DND-41 (cell line): ENCODE measurements at regions not wholly inside any gene's neighbourhood (a gene's known extent, or its start where the extent isn't known, plus 50 kb on each side); places are given as distances from the start of the nearest gene placed in this dataset.

Experiments
- ATAC-seq: fragments of 200-7000 bp; cut with Tn5 transposase; 3 replicates; pipeline ENCODE4 v1.9.1; 2021; ENCODE audit warnings: low read depth; ENCODE audit not compliant: insufficient read depth
- DNase-seq: peaks from one replicate; pipeline ENCODE4 v3.0.0-alpha.2; 2020
- H2AFZ ChIP-seq: 2 replicates; pipeline ENCODE4 v1.6.0; 2012; ENCODE audit warnings: low read depth, low read length
- H3K27ac ChIP-seq: 2 replicates; pipeline ENCODE4 v1.5.1; 2012; ENCODE audit warnings: low read length, inconsistent platforms
- H3K27me3 ChIP-seq: fragments of 200-600 bp; sonication (generic); 2 replicates; pipeline ENCODE4 v1.6.0; 2012; ENCODE audit warnings: low read length, mild to moderate bottlenecking, inconsistent platforms; ENCODE audit not compliant: insufficient read depth, poor library complexity
- H3K36me3 ChIP-seq: 2 replicates; pipeline ENCODE4 v1.5.1; 2012; ENCODE audit warnings: low read length, inconsistent platforms; ENCODE audit not compliant: insufficient read depth
- H3K4me1 ChIP-seq: 2 replicates; pipeline ENCODE4 v1.5.1; 2012; ENCODE audit warnings: mild to moderate bottlenecking, low read length; ENCODE audit not compliant: insufficient read depth
- H3K4me2 ChIP-seq: 2 replicates; pipeline ENCODE4 v1.6.0; 2012; ENCODE audit warnings: mild to moderate bottlenecking, moderate library complexity, low read length, inconsistent platforms; ENCODE audit not compliant: insufficient read depth
- H3K4me3 ChIP-seq, 2 experiments: fragments of 200-600 bp in 1 of 2; shearing (Covaris generic) in 1 of 2; 2 replicates each; pipeline ENCODE4 v1.5.1; 2012 to 2016; ENCODE audit warnings: inconsistent platforms in 2 of 2, low read length in 2 of 2, mild to moderate bottlenecking in 2 of 2, low read depth in 1 of 2, moderate library complexity in 1 of 2
- H3K79me2 ChIP-seq: 2 replicates; pipeline ENCODE4 v1.6.0; 2012; ENCODE audit warnings: low read length, inconsistent platforms; ENCODE audit not compliant: insufficient read depth
- H3K9ac ChIP-seq: 2 replicates; pipeline ENCODE4 v1.6.0; 2012; ENCODE audit warnings: low read depth, mild to moderate bottlenecking, inconsistent platforms, low read length, moderate library complexity
- H3K9me3 ChIP-seq: 2 replicates; pipeline ENCODE4 v1.5.1; 2012; ENCODE audit warnings: low read length, moderate library complexity, mild to moderate bottlenecking, inconsistent platforms; ENCODE audit not compliant: insufficient read depth, severe bottlenecking
- H4K20me1 ChIP-seq: 2 replicates; pipeline ENCODE4 v1.6.0; 2012; ENCODE audit warnings: low read length; ENCODE audit not compliant: insufficient read depth
- EZH2 ChIP-seq: IDR thresholded peaks from 3 replicates; pipeline ENCODE4 v1.6.1; 2012; ENCODE audit warnings: borderline replicate concordance, low read depth, mild to moderate bottlenecking, moderate library complexity, low read length, inconsistent platforms; ENCODE audit not compliant: severe bottlenecking
- TF ChIP-seq, protein P1 (sequence below): IDR thresholded peaks from 2 replicates; pipeline ENCODE4 v1.5.1; 2012; ENCODE audit warnings: borderline replicate concordance, low read length, moderate library complexity, mild to moderate bottlenecking; ENCODE audit not compliant: poor library complexity, severe bottlenecking; ENCODE audit errors: extremely low read depth

- Histone ChIP-seq H3K4me1 (no peaks in the 10 kb centered on the region), H4K20me1 (no peaks in the 10 kb centered on the region), H3K4me2 (no peak overlapping the region), H3K36me3 (no peaks in the 10 kb centered on the region), H3K27me3 (no peaks in the 10 kb centered on the region), H2AFZ (no peak overlapping the region), H3K4me3 (no peak overlapping the region), H3K27ac (no peak overlapping the region), H3K9ac (no peak overlapping the region), H3K9me3 (no peaks in the 10 kb centered on the region), H3K79me2 (no peaks in the 10 kb centered on the region)
- ATAC-seq (no peak), DNase-seq (no peak)
- TF ChIP-seq, protein P1, sequence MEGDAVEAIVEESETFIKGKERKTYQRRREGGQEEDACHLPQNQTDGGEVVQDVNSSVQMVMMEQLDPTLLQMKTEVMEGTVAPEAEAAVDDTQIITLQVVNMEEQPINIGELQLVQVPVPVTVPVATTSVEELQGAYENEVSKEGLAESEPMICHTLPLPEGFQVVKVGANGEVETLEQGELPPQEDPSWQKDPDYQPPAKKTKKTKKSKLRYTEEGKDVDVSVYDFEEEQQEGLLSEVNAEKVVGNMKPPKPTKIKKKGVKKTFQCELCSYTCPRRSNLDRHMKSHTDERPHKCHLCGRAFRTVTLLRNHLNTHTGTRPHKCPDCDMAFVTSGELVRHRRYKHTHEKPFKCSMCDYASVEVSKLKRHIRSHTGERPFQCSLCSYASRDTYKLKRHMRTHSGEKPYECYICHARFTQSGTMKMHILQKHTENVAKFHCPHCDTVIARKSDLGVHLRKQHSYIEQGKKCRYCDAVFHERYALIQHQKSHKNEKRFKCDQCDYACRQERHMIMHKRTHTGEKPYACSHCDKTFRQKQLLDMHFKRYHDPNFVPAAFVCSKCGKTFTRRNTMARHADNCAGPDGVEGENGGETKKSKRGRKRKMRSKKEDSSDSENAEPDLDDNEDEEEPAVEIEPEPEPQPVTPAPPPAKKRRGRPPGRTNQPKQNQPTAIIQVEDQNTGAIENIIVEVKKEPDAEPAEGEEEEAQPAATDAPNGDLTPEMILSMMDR = no peak
Measured at GRCh38 chr10:89978081-89978480, 276.7 kb downstream of the KIF20B start.

DNA sequence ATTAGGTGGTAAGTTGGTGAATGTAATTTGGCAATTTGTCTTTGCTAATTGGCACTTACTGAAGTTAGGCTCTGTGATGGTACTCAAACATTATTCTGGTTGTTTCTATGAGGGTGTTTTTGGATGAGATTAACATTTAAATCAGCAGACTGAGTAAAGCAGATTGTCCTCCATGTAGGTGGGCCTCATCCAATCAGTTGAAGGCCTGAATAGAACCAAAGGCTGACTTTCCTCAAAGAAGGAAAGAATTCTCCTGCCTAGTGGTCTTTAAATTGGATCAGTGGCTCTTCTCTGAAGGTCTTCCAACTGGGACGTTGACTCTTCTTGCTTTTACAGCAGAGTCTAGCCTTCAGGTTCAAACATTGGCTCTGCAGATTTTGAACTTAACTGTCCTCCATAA lies 278.3 kb downstream of the KIF20B start:
- ATAC-seq (no peak), DNase-seq (no peak)
- H3K79me2 ChIP-seq = no peaks in the 10 kb centered on the region
- H3K4me2 ChIP-seq = no peak overlapping the region
- H4K20me1 ChIP-seq = no peaks in the 10 kb centered on the region
- no peak overlapping the region for H3K27ac ChIP-seq
- no peaks in the 10 kb centered on the region for H3K36me3 ChIP-seq
- H2AFZ ChIP-seq = no peak overlapping the region
- no peak overlapping the region for H3K4me3 ChIP-seq
- H3K9me3 ChIP-seq = no peaks in the 10 kb centered on the region
- no peaks in the 10 kb centered on the region for H3K4me1 ChIP-seq
- no peaks in the 10 kb centered on the region for H3K27me3 ChIP-seq
- no peak for TF ChIP-seq EZH2
- TF ChIP-seq, protein P1 = no peak
- no peak overlapping the region for H3K9ac ChIP-seq

DNA sequence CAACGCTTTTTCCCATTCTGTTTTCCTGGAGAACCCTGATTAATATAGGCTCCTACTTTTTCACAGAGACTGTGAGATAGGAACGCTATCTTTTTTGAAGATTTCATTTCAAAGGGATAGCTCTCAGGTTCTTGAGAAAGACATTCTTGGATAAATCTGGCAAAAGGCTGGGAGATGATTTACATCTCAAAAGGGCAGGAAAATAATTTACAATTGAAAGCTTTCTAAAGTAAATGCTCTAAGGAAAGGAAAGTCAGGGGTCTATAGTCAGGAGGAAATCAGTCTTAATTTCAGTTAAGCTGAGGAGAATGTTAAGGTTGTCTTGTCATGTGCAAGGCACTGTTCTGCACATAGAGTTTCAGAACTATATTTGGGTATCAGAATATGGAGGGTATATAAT lies 278.8 kb downstream of the KIF20B start:
- Histone ChIP-seq H4K20me1 (no peaks in the 10 kb centered on the region), H3K27me3 (no peaks in the 10 kb centered on the region), H2AFZ (no peak overlapping the region), H3K9ac (no peak overlapping the region), H3K79me2 (no peaks in the 10 kb centered on the region), H3K4me1 (no peaks in the 10 kb centered on the region), H3K4me2 (no peak overlapping the region), H3K27ac (no peak overlapping the region), H3K4me3 (no peak overlapping the region), H3K9me3 (no peaks in the 10 kb centered on the region), H3K36me3 (no peaks in the 10 kb centered on the region)
- TF ChIP-seq, protein P1 = no peak
- TF ChIP-seq EZH2 = no peak
- DNase-seq = no peak
- ATAC-seq = no peak

DNA sequence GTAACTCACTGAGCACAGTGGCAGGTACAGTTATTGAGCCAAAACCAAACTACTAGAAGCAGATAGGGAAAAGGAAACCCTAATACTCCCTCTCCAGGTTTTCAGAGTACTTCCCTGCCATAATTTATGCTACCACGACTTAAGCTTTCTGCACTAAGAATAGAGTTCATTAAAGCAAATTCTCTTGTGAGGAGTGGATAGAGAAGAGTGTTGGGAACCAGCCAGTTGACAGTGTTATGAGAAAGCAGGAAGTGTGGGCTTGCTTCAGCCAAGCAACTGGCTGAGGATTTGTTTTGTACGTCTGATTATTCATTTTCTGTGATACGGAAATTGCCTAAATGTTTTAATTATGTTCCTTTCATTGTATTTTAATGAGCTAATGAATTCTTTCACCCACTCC lies 280.5 kb downstream of the KIF20B start:
- Histone ChIP-seq H2AFZ (no peak overlapping the region), H3K79me2 (no peaks in the 10 kb centered on the region), H3K9me3 (no peaks in the 10 kb centered on the region), H3K36me3 (no peaks in the 10 kb centered on the region), H4K20me1 (no peaks in the 10 kb centered on the region), H3K9ac (no peak overlapping the region), H3K27me3 (no peaks in the 10 kb centered on the region), H3K4me3 (no peak overlapping the region), H3K4me2 (no peak overlapping the region), H3K4me1 (no peaks in the 10 kb centered on the region), H3K27ac (no peak overlapping the region)
- TF ChIP-seq, protein P1 = no peak
- TF ChIP-seq EZH2 = no peak
- DNase-seq (no peak), ATAC-seq (no peak)
